ENCODE measurements at regions not wholly inside any gene's neighbourhood (a gene's known extent, or its start where the extent isn't known, plus 50 kb on each side); places are given as distances from the start of the nearest gene placed in this dataset.

DNA sequence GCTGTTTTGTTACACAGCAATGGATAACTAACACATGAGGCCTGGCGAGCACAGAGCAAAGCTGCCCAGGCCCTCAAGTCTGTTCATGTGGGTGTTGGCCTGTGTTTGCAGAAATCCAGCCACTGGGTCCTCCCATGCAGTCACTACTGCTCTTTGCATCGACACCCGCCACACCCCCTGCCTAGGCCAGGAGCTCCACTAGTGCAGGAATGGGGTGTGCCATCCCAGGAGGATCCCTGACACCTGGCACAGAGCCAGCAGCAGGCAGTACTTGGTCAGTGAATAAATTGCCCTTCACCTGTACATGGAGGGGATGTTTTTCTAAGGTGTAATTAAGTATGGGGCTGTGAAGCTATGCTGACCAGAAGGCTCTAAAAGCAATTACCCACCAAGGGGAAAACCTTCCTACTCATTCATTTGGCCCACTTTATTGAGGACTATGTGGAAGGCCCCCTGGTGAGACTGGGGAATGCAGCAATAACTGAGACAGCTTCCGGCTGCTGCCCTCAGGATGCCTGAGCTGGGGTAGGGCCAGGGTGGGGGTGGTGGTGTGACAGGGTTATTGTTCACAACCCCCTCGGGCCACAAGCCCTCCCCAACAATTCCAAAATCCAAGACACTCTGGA lies 160.8 kb downstream of the CRYBB2 start:
- no peaks in the 10 kb centered on the region for H3K9me2 ChIP-seq (ENCODE audit: insufficient read depth, low read length)
- no peaks in the 10 kb centered on the region for H4K20me1 ChIP-seq (ENCODE audit: insufficient read depth)
- H3K9ac ChIP-seq (ENCODE audit: low read length): no peak overlapping the region
- H2AFZ ChIP-seq (ENCODE audit: low read depth, low read length): no peak overlapping the region
- TF ChIP-seq EP300 (conservative IDR thresholded peaks at IDR 0.05; ENCODE audit: poor library complexity, severe bottlenecking) (no peak), EZH2 (IDR thresholded peaks at IDR 0.05; ENCODE audit: borderline replicate concordance, insufficient read depth, low read length, poor library complexity, severe bottlenecking) (no peak), RAD21 (conservative IDR thresholded peaks at IDR 0.05) (no peak), SMC3 (conservative IDR thresholded peaks at IDR 0.05; ENCODE audit: poor library complexity) (no peak), TAF1 (IDR thresholded peaks at IDR 0.05; ENCODE audit: low read depth) (no peak), MXI1 (conservative IDR thresholded peaks at IDR 0.05; ENCODE audit: poor library complexity, severe bottlenecking) (no peak), POLR2AphosphoS5 (IDR thresholded peaks at IDR 0.05) (no peak)
- TF ChIP-seq, protein P1, sequence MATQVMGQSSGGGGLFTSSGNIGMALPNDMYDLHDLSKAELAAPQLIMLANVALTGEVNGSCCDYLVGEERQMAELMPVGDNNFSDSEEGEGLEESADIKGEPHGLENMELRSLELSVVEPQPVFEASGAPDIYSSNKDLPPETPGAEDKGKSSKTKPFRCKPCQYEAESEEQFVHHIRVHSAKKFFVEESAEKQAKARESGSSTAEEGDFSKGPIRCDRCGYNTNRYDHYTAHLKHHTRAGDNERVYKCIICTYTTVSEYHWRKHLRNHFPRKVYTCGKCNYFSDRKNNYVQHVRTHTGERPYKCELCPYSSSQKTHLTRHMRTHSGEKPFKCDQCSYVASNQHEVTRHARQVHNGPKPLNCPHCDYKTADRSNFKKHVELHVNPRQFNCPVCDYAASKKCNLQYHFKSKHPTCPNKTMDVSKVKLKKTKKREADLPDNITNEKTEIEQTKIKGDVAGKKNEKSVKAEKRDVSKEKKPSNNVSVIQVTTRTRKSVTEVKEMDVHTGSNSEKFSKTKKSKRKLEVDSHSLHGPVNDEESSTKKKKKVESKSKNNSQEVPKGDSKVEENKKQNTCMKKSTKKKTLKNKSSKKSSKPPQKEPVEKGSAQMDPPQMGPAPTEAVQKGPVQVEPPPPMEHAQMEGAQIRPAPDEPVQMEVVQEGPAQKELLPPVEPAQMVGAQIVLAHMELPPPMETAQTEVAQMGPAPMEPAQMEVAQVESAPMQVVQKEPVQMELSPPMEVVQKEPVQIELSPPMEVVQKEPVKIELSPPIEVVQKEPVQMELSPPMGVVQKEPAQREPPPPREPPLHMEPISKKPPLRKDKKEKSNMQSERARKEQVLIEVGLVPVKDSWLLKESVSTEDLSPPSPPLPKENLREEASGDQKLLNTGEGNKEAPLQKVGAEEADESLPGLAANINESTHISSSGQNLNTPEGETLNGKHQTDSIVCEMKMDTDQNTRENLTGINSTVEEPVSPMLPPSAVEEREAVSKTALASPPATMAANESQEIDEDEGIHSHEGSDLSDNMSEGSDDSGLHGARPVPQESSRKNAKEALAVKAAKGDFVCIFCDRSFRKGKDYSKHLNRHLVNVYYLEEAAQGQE (IDR thresholded peaks at IDR 0.05; ENCODE audit: borderline replicate concordance): no peak
- TF ChIP-seq, protein P2, sequence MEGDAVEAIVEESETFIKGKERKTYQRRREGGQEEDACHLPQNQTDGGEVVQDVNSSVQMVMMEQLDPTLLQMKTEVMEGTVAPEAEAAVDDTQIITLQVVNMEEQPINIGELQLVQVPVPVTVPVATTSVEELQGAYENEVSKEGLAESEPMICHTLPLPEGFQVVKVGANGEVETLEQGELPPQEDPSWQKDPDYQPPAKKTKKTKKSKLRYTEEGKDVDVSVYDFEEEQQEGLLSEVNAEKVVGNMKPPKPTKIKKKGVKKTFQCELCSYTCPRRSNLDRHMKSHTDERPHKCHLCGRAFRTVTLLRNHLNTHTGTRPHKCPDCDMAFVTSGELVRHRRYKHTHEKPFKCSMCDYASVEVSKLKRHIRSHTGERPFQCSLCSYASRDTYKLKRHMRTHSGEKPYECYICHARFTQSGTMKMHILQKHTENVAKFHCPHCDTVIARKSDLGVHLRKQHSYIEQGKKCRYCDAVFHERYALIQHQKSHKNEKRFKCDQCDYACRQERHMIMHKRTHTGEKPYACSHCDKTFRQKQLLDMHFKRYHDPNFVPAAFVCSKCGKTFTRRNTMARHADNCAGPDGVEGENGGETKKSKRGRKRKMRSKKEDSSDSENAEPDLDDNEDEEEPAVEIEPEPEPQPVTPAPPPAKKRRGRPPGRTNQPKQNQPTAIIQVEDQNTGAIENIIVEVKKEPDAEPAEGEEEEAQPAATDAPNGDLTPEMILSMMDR (IDR thresholded peaks at IDR 0.05; ENCODE audit: poor library complexity, severe bottlenecking): no peak
- H3K4me2 ChIP-seq (ENCODE audit: low read length): no peak overlapping the region
- H3K4me3 ChIP-seq (ENCODE audit: low read length): no peak overlapping the region
- H3K27me3 ChIP-seq (ENCODE audit: insufficient read depth, low read depth, low read length): no peaks in the 10 kb centered on the region
- H3K79me2 ChIP-seq (replicated peaks; ENCODE audit: insufficient read depth, low read length): no peaks in the 10 kb centered on the region
- H3K27ac ChIP-seq (ENCODE audit: low read length): no peak overlapping the region
- H3K36me3 ChIP-seq (ENCODE audit: insufficient read depth, low read length): no peaks in the 10 kb centered on the region
- no peaks in the 10 kb centered on the region for H3F3A ChIP-seq (ENCODE audit: insufficient read depth, low read length, poor library complexity, severe bottlenecking)
- H3K9me3 ChIP-seq (ENCODE audit: low read length): no peaks in the 10 kb centered on the region

DNA sequence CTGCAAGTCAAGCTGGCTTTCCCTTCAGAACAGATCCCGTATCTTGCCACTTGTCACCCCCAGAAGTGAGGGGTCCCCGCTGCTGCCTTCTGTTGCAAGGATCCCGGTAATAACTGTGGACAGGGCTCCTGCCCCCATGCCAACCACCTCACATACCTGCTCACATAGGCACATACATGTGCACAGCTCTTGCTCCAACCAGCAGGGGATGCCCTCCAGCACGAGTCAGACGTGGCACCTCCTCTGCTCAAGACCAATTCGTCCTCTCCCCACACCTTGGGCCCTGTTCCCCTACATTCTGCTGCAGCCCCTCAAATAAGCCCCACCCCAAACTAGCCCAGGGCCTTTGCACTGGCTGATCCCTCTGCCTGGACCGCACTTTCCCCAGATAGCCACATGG lies 163.3 kb downstream of the CRYBB2 start:
- TF ChIP-seq EP300 (conservative IDR thresholded peaks at IDR 0.05; ENCODE audit: poor library complexity, severe bottlenecking) (no peak), MXI1 (conservative IDR thresholded peaks at IDR 0.05; ENCODE audit: poor library complexity, severe bottlenecking) (no peak), TAF1 (IDR thresholded peaks at IDR 0.05; ENCODE audit: low read depth) (no peak), RAD21 (conservative IDR thresholded peaks at IDR 0.05) (no peak), POLR2AphosphoS5 (IDR thresholded peaks at IDR 0.05) (no peak)
- TF ChIP-seq, protein P1 (IDR thresholded peaks at IDR 0.05; ENCODE audit: borderline replicate concordance): no peak
- TF ChIP-seq, protein P2 (IDR thresholded peaks at IDR 0.05; ENCODE audit: poor library complexity, severe bottlenecking): no peak
- Histone ChIP-seq H3K9ac (ENCODE audit: low read length) (no peak overlapping the region), H4K20me1 (ENCODE audit: insufficient read depth) (no peaks in the 10 kb centered on the region), H3K27me3 (ENCODE audit: insufficient read depth, low read depth, low read length) (no peaks in the 10 kb centered on the region), H2AFZ (ENCODE audit: low read depth, low read length) (no peak overlapping the region), H3K36me3 (ENCODE audit: insufficient read depth, low read length) (no peaks in the 10 kb centered on the region), H3K27ac (ENCODE audit: low read length) (no peak overlapping the region), H3K9me2 (ENCODE audit: insufficient read depth, low read length) (no peaks in the 10 kb centered on the region), H3K79me2 (replicated peaks; ENCODE audit: insufficient read depth, low read length) (no peaks in the 10 kb centered on the region), H3K9me3 (ENCODE audit: low read length) (no peaks in the 10 kb centered on the region), H3K4me2 (ENCODE audit: low read length) (no peak overlapping the region), H3K4me3 (ENCODE audit: low read length) (no peak overlapping the region), H3F3A (ENCODE audit: insufficient read depth, low read length, poor library complexity, severe bottlenecking) (no peaks in the 10 kb centered on the region)
